Natural killer cell treated with Interleukin-12 subunit alpha and Interleukin-12 subunit beta and Interleukin-15 and Interleukin-18, amount 100 ng/mL, for 72 hours (primary cell): ENCODE measurements at regions not wholly inside any gene's neighbourhood (a gene's known extent, or its start where the extent isn't known, plus 50 kb on each side); places are given as distances from the start of the nearest gene placed in this dataset.

Experiments used
- ATAC-seq, 2 donors: fragments of 150-1000 bp; cut with Tn5 transposase in 1 of 2; sonication (Bioruptor Pico), chemical (Tn5 transposase) in 1 of 2; 2 replicates each; pipeline ENCODE4 v1.10.0; 2021
- DNase-seq: peaks from one replicate; pipeline ENCODE4 v3.0.0; 2022; ENCODE audit warnings: low spot score
- H3K27ac Mint-ChIP-seq, 2 donors: 1 replicate in 1 of 2; 2 replicates in 1 of 2; pipeline ENCODE4 v1.8.0; 2022; ENCODE audit warnings: mixed read lengths in 2 of 2, mild to moderate bottlenecking in 1 of 2, moderate library complexity in 1 of 2
- H3K27me3 Mint-ChIP-seq, 2 donors: 1 replicate in 1 of 2; 2 replicates in 1 of 2; pipeline ENCODE4 v1.8.0; 2022; ENCODE audit warnings: mixed read lengths in 2 of 2
- H3K36me3 Mint-ChIP-seq: one replicate; pipeline ENCODE4 v1.8.0; 2022; ENCODE audit warnings: mixed read lengths
- H3K4me1 Mint-ChIP-seq, 2 donors: 1 replicate in 1 of 2; 2 replicates in 1 of 2; pipeline ENCODE4 v1.8.0; 2022; ENCODE audit warnings: low read depth in 2 of 2, mixed read lengths in 2 of 2, mild to moderate bottlenecking in 1 of 2
- H3K4me3 Mint-ChIP-seq: one replicate; pipeline ENCODE4 v1.8.0; 2022; ENCODE audit warnings: mixed read lengths
- H3K9me3 Mint-ChIP-seq: 2 replicates; pipeline ENCODE4 v1.8.0; 2022; ENCODE audit warnings: mixed read lengths

- H3K4me3 Mint-ChIP-seq = no peak overlapping the region
These were observed 714.9 kb downstream of the ADGRL2 start for GRCh38 chr1:82515650-82516049.

GRCh38 chr1:82511441-82511840 is 710.7 kb downstream of the ADGRL2 start:
- Mint-ChIP-seq H3K9me3 (peaks cover 5% of the 10 kb centered on the region), H3K36me3 (no peaks in the 10 kb centered on the region), H3K27ac (no peak overlapping the region), H3K4me1 (no peaks in the 10 kb centered on the region), H3K4me3 (no peak overlapping the region), H3K27me3 (no peaks in the 10 kb centered on the region)
- DNase-seq = no peak
- ATAC-seq = no peak

More at GRCh38 chr1:82515650-82516049, 714.9 kb downstream of the ADGRL2 start:
- DNase-seq (no peak), ATAC-seq (no peak)
- Mint-ChIP-seq H3K36me3 (no peaks in the 10 kb centered on the region), H3K9me3 (peaks cover 5% of the 10 kb centered on the region), H3K4me1 (no peaks in the 10 kb centered on the region), H3K27ac (no peak overlapping the region), H3K27me3 (no peaks in the 10 kb centered on the region)

- Mint-ChIP-seq H3K27ac (no peak overlapping the region), H3K9me3 (peaks cover 9% of the 10 kb centered on the region), H3K27me3 (no peaks in the 10 kb centered on the region), H3K36me3 (no peaks in the 10 kb centered on the region), H3K4me1 (no peaks in the 10 kb centered on the region), H3K4me3 (no peak overlapping the region)
- ATAC-seq (no peak), DNase-seq (no peak)
These were observed 709.7 kb downstream of the ADGRL2 start for GRCh38 chr1:82510431-82510830.

GRCh38 chr1:82507011-82507410 is 706.3 kb downstream of the ADGRL2 start:
- Mint-ChIP-seq H3K27me3 (no peaks in the 10 kb centered on the region), H3K4me1 (no peaks in the 10 kb centered on the region), H3K9me3 (peaks cover 6% of the 10 kb centered on the region), H3K36me3 (no peaks in the 10 kb centered on the region), H3K4me3 (no peak overlapping the region), H3K27ac (no peak overlapping the region)
- no peak for ATAC-seq
- no peak for DNase-seq

GRCh38 chr1:82503822-82504221 is 703.1 kb downstream of the ADGRL2 start:
- Mint-ChIP-seq H3K27me3 (no peaks in the 10 kb centered on the region), H3K27ac (no peak overlapping the region), H3K36me3 (no peaks in the 10 kb centered on the region), H3K9me3 (peaks cover 15% of the 10 kb centered on the region), H3K4me3 (no peak overlapping the region), H3K4me1 (no peaks in the 10 kb centered on the region)
- no peak for DNase-seq
- ATAC-seq = no peak

- ATAC-seq (no peak), DNase-seq (no peak)
- H3K36me3 Mint-ChIP-seq = peaks cover 22% of the 10 kb centered on the region
- H3K9me3 Mint-ChIP-seq = peaks cover 19% of the 10 kb centered on the region
- H3K4me1 Mint-ChIP-seq = no peaks in the 10 kb centered on the region
- no peak overlapping the region for H3K4me3 Mint-ChIP-seq
- no peaks in the 10 kb centered on the region for H3K27me3 Mint-ChIP-seq
- no peak overlapping the region for H3K27ac Mint-ChIP-seq
These were observed 698.3 kb downstream of the ADGRL2 start for GRCh38 chr1:82499022-82499421.

GRCh38 chr1:82494117-82494516 is 693.4 kb downstream of the ADGRL2 start:
- Mint-ChIP-seq H3K27me3 (no peaks in the 10 kb centered on the region), H3K27ac (no peak overlapping the region), H3K4me3 (no peak overlapping the region), H3K9me3 (peaks cover 17% of the 10 kb centered on the region), H3K36me3 (peaks cover 22% of the 10 kb centered on the region), H3K4me1 (no peaks in the 10 kb centered on the region)
- no peak for DNase-seq
- ATAC-seq = no peak

GRCh38 chr1:82492159-82492558 is 691.4 kb downstream of the ADGRL2 start:
- ATAC-seq (no peak), DNase-seq (no peak)
- Mint-ChIP-seq H3K4me1 (no peaks in the 10 kb centered on the region), H3K4me3 (no peak overlapping the region), H3K27me3 (no peaks in the 10 kb centered on the region), H3K9me3 (peaks cover 14% of the 10 kb centered on the region), H3K36me3 (peaks cover 19% of the 10 kb centered on the region), H3K27ac (no peak overlapping the region)

GRCh38 chr1:82491301-82492048 is 690.7 kb downstream of the ADGRL2 start:
- DNase-seq = no peak
- Mint-ChIP-seq H3K4me1 (no peaks in the 10 kb centered on the region), H3K27me3 (no peaks in the 10 kb centered on the region), H3K9me3 (peaks cover 12% of the 10 kb centered on the region), H3K27ac (no peak overlapping the region), H3K4me3 (no peak overlapping the region), H3K36me3 (peaks cover 13% of the 10 kb centered on the region)
- no peak for ATAC-seq

GRCh38 chr1:82487778-82488177 is 687.0 kb downstream of the ADGRL2 start:
- DNase-seq (no peak), ATAC-seq (no peak)
- H3K4me3 Mint-ChIP-seq = no peak overlapping the region
- H3K4me1 Mint-ChIP-seq = no peaks in the 10 kb centered on the region
- H3K9me3 Mint-ChIP-seq = peaks cover 4% of the 10 kb centered on the region
- H3K27me3 Mint-ChIP-seq = no peaks in the 10 kb centered on the region
- H3K27ac Mint-ChIP-seq = no peak overlapping the region
- H3K36me3 Mint-ChIP-seq = no peaks in the 10 kb centered on the region

- Mint-ChIP-seq H3K9me3 (peaks cover under 1% of the 10 kb centered on the region), H3K36me3 (no peaks in the 10 kb centered on the region), H3K27me3 (no peaks in the 10 kb centered on the region), H3K4me1 (no peaks in the 10 kb centered on the region), H3K4me3 (no peak overlapping the region), H3K27ac (no peak overlapping the region)
- no peak for DNase-seq
- no peak for ATAC-seq
These were observed 686.2 kb downstream of the ADGRL2 start for GRCh38 chr1:82486969-82487368.

- Mint-ChIP-seq H3K4me1 (no peaks in the 10 kb centered on the region), H3K27me3 (no peaks in the 10 kb centered on the region), H3K27ac (no peak overlapping the region), H3K4me3 (no peak overlapping the region), H3K9me3 (no peaks in the 10 kb centered on the region), H3K36me3 (no peaks in the 10 kb centered on the region)
- DNase-seq (no peak), ATAC-seq (no peak)
These were observed 685.7 kb downstream of the ADGRL2 start for GRCh38 chr1:82486468-82486867.

GRCh38 chr1:82485591-82486369 is 685.0 kb downstream of the ADGRL2 start:
- no peak for ATAC-seq
- H3K4me3 Mint-ChIP-seq = no peak overlapping the region

GRCh38 chr1:82483146-82483545 is 682.4 kb downstream of the ADGRL2 start:
- no peaks in the 10 kb centered on the region for H3K27me3 Mint-ChIP-seq
- H3K4me3 Mint-ChIP-seq = no peak overlapping the region
- H3K4me1 Mint-ChIP-seq = no peaks in the 10 kb centered on the region
- peaks cover 9% of the 10 kb centered on the region for H3K9me3 Mint-ChIP-seq
- ATAC-seq = no peak
- no peak overlapping the region for H3K27ac Mint-ChIP-seq
- no peak for DNase-seq
- no peaks in the 10 kb centered on the region for H3K36me3 Mint-ChIP-seq

More at GRCh38 chr1:82485591-82486369, 685.0 kb downstream of the ADGRL2 start:
- no peaks in the 10 kb centered on the region for H3K27me3 Mint-ChIP-seq
- peaks cover 2% of the 10 kb centered on the region for H3K9me3 Mint-ChIP-seq
- no peaks in the 10 kb centered on the region for H3K36me3 Mint-ChIP-seq
- H3K27ac Mint-ChIP-seq = no peak overlapping the region
- H3K4me1 Mint-ChIP-seq = no peaks in the 10 kb centered on the region
- DNase-seq = no peak
